ENCODE measurements at regions not wholly inside any gene's neighbourhood (a gene's known extent, or its start where the extent isn't known, plus 50 kb on each side); places are given as distances from the start of the nearest gene placed in this dataset.
"Not testable (repeated sequence)": the region's sequence is repeated elsewhere in the genome, so short reads cannot be mapped to it uniquely, and the experiment has no call there.

- H3K4me2 ChIP-seq (ENCODE audit: extremely low read depth, insufficient read depth, low read length): no peak overlapping the region
- DNase-seq (ENCODE audit: low read depth in 2 of 2): peak in 1 of 2 donors; percentile 52
- no peaks in the 10 kb centered on the region for H3K4me1 ChIP-seq (ENCODE audit: control insufficient read depth, extremely low read depth, insufficient read depth, low read length)
- H3K4me3 ChIP-seq (replicated peaks in 1 of 4; ENCODE audit: control extremely low read depth in 1 of 4, insufficient read depth in 1 of 4, low read depth in 3 of 4, low read length in 4 of 4): no peak overlapping the region
- TF ChIP-seq EZH2 (IDR thresholded peaks at IDR 0.05; ENCODE audit: low read length, missing control alignments) (no peak), CTCF (conservative IDR thresholded peaks at IDR 0.05 in 1 of 2, IDR thresholded peaks at IDR 0.05 in 1 of 2; ENCODE audit: low read depth in 1 of 2, low read length in 2 of 2) (no peak)
- H3K9me3 ChIP-seq (ENCODE audit: control insufficient read depth, insufficient read depth, low read depth, low read length): no peaks in the 10 kb centered on the region
- H3K27me3 ChIP-seq (ENCODE audit: control insufficient read depth, insufficient read depth, low read length): no peaks in the 10 kb centered on the region
- H3K36me3 ChIP-seq (ENCODE audit: control insufficient read depth, insufficient read depth, low read length): no peaks in the 10 kb centered on the region
- no peak overlapping the region for H2AFZ ChIP-seq (ENCODE audit: low read length)
- no peak overlapping the region for H3K9ac ChIP-seq (ENCODE audit: insufficient read depth, low read length)
- H4K20me1 ChIP-seq (ENCODE audit: control insufficient read depth, extremely low read depth, insufficient read depth, low read length): no peaks in the 10 kb centered on the region
- no peaks in the 10 kb centered on the region for H3K79me2 ChIP-seq (ENCODE audit: control insufficient read depth, insufficient read depth, low read length)
- H3K27ac ChIP-seq (ENCODE audit: insufficient read depth, low read length): no peak overlapping the region
These were observed 97.8 kb upstream of the MEF2A start for GRCh38 chr15:99467853-99468464.

GRCh38 chr15:99470204-99470603, 95.6 kb upstream of the MEF2A start:
- not testable (repeated sequence) for DNase-seq (ENCODE audit: low read depth in 2 of 2); H3K4me2 ChIP-seq (ENCODE audit: extremely low read depth, insufficient read depth, low read length); H3K9ac ChIP-seq (ENCODE audit: insufficient read depth, low read length); H3K79me2 ChIP-seq (ENCODE audit: control insufficient read depth, insufficient read depth, low read length); H3K27ac ChIP-seq (ENCODE audit: insufficient read depth, low read length); H4K20me1 ChIP-seq (ENCODE audit: control insufficient read depth, extremely low read depth, insufficient read depth, low read length); H3K9me3 ChIP-seq (ENCODE audit: control insufficient read depth, insufficient read depth, low read depth, low read length); H3K4me1 ChIP-seq (ENCODE audit: control insufficient read depth, extremely low read depth, insufficient read depth, low read length); H3K36me3 ChIP-seq (ENCODE audit: control insufficient read depth, insufficient read depth, low read length); H3K27me3 ChIP-seq (ENCODE audit: control insufficient read depth, insufficient read depth, low read length); H3K4me3 ChIP-seq (replicated peaks in 1 of 4; ENCODE audit: control extremely low read depth in 1 of 4, insufficient read depth in 1 of 4, low read depth in 3 of 4, low read length in 4 of 4); H2AFZ ChIP-seq (ENCODE audit: low read length)

- Histone ChIP-seq H3K9ac (ENCODE audit: insufficient read depth, low read length) (no peak overlapping the region), H3K4me3 (replicated peaks in 1 of 4; ENCODE audit: control extremely low read depth in 1 of 4, insufficient read depth in 1 of 4, low read depth in 3 of 4, low read length in 4 of 4) (no peak overlapping the region), H3K4me2 (ENCODE audit: extremely low read depth, insufficient read depth, low read length) (no peak overlapping the region), H2AFZ (ENCODE audit: low read length) (no peak overlapping the region), H3K36me3 (ENCODE audit: control insufficient read depth, insufficient read depth, low read length) (no peaks in the 10 kb centered on the region), H3K27me3 (ENCODE audit: control insufficient read depth, insufficient read depth, low read length) (no peaks in the 10 kb centered on the region), H3K4me1 (ENCODE audit: control insufficient read depth, extremely low read depth, insufficient read depth, low read length) (peaks cover 22% of the 10 kb centered on the region), H3K79me2 (ENCODE audit: control insufficient read depth, insufficient read depth, low read length) (no peaks in the 10 kb centered on the region), H4K20me1 (ENCODE audit: control insufficient read depth, extremely low read depth, insufficient read depth, low read length) (no peaks in the 10 kb centered on the region), H3K9me3 (ENCODE audit: control insufficient read depth, insufficient read depth, low read depth, low read length) (no peaks in the 10 kb centered on the region), H3K27ac (ENCODE audit: insufficient read depth, low read length) (no peak overlapping the region)
- DNase-seq (ENCODE audit: low read depth in 2 of 2): no peak
- no peak for TF ChIP-seq CTCF (conservative IDR thresholded peaks at IDR 0.05 in 1 of 2, IDR thresholded peaks at IDR 0.05 in 1 of 2; ENCODE audit: low read depth in 1 of 2, low read length in 2 of 2)
- no peak for TF ChIP-seq EZH2 (IDR thresholded peaks at IDR 0.05; ENCODE audit: low read length, missing control alignments)
These were observed 93.2 kb upstream of the MEF2A start for GRCh38 chr15:99472416-99473145.

Data from fibroblast of lung (primary cell).